HG02943 (cell line): ENCODE measurements at regions not wholly inside any gene's neighbourhood (a gene's known extent, or its start where the extent isn't known, plus 50 kb on each side); places are given as distances from the start of the nearest gene placed in this dataset.

Source experiments
- ATAC-seq: cut with Tn5 transposase; IDR thresholded peaks from one replicate; pipeline ENCODE4 v1.9.1; 2021; ENCODE audit warnings: mild to moderate bottlenecking, low read depth, moderate library complexity; ENCODE audit not compliant: unreplicated experiment

DNA sequence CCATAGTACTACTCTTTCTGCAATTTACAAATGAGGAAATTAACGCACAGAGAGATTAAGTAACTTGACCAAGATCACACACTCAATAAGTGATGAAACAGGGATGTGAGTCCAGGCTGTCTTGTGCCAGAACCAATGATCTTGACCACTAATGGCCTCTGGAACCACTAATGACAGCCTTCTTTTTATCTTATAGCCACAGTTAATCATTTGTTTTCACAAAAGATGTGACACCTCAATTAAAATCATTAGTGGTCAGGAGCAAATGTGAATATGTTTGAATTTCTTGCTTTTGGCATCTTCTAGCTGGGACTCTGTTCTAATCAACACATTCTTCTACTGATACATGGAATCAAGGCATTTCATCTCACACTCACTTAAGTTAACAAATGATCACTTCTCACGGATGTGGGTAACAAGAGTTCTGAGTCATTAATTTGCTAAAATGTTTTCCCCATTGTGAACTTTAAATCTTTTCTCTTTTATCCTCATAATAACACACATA is 102.7 kb upstream of the CD180 start:
- ATAC-seq, result no peak

DNA sequence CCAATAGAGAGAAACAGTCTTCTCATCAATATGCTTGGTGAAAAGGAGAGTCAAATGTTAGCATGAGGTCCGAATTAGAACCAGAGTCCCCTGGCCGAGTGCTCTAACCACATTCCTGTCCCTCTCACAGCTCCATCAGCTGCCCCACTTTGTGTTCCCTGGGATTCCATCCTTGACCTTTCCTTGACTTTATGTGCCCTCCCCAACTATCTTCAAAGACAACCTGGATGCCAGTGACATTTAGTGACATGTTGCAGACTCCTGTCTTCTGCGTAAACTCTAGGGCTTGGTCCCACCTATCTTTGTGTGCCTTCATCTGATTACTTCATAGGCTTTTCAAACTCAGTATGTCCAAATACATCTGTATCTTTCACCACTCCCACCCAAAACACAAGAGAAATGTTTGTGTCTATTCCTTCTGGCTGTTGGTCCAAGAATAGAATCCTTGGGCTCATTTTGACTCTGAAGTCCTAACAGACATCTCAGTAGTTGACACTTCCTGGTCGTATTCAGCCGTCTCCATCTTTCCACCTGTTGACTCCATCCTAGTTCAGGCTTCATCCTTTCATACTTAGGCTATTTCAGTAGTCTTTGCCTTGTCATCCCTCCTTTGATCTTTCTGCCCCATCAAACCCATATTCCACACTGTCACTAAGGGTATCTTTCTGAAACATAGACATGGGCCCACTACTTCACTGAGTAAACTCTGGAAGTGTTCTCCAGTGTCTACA is 101.4 kb upstream of the CD180 start:
- ATAC-seq, result no peak

DNA sequence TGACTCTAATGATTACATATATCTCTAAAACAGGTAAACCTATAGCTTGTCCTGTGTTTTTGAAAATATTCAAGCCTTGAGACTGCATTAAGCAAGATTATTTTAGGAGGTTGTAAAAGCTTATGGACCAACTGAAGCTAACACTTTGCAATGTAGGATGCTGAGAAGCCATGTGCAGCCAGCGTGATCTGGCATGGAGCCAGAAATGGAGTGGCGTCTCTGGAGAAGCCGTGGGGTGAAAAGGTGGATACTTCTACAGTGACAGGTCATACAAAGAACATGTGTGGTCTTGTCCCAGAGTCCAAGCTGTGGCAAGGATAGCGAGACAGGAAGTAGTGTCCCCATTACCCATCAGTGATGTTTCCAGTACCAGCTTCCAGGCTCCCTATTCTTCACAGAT is 100.8 kb upstream of the CD180 start:
- no peak for ATAC-seq

DNA sequence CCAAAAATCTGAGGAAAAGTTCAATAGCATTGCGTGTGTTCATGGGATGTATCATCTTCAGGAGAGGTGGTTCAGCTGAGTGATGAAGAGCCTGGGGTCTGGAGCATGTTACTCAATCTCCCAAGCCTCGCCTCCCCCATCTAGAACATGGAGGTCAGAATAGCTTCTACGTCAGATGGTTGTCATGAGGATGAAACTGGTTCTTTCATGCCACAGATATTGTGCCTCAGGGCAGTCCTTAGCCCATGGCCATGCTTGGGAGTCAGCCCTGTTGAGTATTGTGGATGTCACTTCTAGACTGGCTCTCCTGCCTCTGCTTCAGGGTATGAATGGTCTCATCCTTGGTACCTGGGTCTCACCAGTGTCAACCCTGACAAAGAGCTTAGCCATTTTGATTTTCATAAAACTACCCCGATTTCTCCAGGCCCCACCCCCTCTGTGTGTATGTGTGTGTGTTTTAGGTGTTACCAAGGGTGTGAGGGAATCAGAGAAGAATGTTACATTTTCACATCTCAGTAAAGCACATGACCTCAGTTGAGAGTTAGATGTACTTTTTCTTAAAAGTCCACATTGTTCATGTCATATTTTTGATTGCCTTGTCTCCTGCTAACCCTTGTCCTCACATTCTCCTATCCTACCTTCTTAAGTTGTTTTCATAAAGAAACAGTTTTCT is 97.8 kb upstream of the CD180 start:
- ATAC-seq, result no peak

DNA sequence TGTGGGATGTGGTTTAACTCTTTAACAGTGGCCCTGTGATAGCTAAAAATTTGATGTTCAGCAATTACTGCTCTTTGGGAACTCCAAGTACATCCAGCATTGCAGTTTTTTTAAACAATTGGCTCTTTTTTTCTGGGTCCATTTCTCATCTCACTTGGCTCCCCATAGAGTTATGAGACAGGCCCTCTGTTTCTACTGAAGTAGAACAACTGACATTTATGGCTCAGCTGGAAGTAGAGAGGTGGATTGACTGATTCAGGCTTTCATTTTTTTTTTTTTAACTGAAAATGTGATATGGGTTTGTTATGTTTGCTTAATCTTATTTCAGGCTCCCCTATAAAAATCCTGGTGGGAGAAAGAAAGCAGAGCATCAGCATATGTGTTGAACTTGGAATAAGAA is 96.6 kb upstream of the CD180 start:
- ATAC-seq, result no peak

DNA sequence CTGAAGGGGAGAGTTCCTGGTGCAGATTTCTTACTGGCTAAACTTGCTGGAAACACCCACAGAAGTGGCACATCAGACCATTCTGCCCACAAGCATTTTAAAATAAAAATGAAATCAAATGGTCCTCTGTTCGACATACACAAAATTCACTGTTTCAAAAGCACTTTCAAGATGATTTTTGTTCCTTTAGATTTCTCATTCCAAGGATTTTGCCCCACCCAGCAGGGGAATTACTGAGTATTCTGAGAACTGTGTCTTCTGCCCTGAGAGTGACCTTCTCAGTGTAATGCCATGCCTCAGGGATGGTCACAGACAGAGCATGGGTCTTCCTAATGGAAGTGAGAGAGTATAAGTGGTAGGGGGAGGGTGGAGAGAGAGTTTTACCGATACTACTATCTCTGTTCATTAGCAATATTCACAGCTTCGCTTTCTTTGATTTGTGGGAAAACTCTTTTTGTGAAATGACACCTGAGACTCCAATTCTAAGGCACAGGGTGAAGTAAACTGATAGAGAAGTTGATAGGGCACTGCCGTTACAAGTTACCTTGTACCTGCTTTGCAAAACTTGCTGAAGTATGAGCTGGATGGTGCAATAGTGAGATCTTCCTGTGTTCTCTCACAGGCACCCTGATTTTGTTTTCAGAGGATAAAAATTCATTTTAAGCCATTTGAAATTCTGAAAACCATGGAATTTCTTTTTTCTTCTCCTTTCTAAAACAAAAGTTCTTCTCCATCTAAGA is 95.8 kb upstream of the CD180 start:
- no peak for ATAC-seq

DNA sequence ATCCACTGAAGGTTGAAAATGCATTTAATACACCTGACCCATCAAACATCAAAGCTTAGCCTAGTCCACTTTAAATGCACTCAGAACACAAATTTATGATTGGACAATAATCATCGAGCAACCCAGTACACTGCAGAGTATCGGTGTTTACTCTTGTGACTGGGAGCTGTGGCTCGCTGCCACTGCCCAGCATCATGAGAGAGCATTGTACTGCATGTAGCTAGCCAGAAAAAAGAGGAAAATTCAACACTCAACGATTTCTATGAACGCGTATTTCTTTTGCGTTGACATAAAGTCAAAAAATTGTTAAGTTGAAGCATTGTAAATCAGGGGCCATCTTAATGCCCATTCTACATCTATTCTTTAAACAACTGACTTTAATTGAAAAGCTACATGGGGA is 95.1 kb upstream of the CD180 start:
- ATAC-seq, result no peak

DNA sequence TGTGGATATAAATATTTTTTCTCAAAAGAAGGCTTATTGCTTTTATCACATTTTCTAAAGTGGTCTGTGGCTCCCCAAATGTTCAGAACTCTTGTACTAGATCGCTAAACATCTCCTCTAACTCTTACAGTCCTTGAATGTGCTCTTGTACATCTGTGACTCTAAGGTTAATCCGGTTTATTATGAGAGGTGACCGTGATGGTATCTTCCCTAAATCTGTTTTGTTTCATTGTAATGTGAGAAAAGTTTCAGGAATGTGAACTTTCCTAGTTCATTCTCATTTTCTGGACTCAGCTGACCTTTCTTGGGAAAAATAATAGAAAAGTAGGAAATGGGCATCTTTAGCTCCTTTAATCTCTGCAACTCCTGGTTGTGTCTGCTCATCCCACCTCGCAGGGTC is 94.5 kb upstream of the CD180 start:
- no peak for ATAC-seq

DNA sequence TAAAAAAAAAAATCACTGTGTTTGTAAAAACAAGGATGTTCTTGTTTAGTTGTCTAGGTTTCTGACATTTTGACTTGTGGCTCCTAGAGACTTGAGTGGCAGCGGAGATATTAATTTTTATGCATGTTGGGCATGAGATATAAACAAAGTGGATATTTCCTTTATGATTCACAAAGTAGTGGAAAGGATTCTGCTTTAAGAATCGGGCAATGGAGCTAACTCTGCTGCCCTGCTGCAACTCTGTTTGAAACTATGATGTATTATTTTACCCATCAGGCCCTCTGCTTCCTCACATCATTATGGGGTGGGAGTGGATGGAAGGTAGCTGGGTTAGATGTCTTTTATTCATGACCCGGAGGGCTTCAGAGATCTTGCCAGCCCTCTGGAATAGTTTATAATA is 94.1 kb upstream of the CD180 start:
- ATAC-seq, result no peak

DNA sequence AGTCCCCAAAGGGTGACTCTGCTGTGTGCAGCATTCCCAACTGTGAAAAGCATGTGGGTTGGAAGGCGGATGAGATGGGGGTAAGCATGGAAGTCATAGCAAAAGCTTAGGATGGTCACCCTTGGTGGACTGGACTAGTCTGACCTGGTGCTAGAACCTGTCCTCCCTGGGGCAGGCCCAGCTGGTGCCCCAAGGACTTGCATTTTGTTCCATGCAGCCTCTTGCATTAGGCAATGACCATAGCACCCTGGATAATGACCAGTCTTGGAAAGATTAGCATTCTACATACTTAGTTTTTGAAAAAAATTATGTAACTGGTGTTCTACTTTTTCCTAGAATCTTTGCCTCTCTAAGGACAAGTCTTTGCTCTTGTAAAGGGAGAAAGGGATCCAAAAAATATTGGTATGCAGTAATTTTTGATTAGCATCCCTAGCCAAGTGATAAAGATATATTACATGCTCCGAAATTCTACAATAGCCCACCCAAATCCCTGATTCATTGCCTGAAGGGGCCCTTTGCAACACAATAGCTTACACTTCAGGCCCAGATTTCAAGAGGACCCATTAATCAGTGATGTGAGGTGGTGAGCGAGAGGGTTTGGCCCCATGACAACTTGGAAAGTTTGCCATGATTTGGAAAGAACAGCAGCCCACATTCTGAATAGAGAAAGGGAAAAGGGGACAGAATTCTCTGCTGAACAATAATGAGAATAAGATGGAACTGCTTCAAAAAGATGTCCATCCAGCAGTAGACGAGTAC is 93.3 kb upstream of the CD180 start:
- no peak for ATAC-seq

DNA sequence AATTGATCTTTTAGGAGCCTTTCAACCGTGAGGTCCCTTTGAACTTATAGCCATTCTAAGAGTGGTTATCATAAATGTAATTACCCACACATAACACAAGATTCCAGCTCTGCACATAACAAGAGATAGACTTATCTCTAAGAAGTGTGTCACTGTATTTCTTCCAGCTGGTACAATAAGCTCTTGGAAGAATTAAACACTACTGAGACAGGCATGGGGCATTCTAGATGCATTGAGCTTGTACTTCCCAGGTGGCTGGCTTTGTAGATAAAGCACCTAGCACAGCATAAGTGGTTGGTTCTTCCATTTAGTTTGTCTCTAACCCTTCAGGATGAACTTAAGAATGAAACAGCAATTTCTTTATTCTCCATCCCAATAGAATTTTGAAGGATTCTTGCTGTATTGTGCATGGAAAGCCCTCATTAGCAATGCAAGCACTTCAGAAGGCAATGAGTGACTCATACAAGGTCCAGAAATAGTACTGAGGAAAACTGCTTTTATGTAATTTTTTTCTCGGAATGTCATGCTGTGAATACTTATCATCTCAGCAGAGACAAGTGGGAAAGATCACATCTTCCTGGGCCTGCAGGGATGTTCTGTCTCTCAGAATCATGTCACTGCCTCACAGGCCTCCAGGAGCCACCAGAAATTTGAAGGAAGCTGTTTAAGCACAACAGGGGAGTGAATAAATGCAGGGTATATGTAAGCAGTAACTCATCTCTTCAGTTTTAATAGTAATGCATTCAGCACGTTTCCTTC is 91.1 kb upstream of the CD180 start:
- no peak for ATAC-seq

DNA sequence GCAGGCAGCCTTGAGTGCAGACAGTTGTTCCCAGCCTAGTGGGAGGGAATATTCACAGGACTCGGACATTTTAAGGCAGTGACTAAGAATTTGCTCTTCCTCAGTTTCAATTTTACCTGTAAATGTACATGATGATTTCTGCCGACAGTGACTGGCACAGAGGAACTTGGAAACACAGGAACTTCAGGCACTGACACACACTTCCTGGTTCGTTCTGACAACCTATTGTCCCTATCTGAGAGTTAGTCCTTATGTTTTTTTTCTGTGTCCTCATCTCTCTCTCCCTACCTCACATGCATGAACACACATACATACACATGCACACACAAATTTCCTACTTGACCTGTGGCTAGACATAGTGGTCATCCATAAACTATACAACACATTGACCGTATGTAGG is 89.4 kb upstream of the CD180 start:
- ATAC-seq, result no peak

DNA sequence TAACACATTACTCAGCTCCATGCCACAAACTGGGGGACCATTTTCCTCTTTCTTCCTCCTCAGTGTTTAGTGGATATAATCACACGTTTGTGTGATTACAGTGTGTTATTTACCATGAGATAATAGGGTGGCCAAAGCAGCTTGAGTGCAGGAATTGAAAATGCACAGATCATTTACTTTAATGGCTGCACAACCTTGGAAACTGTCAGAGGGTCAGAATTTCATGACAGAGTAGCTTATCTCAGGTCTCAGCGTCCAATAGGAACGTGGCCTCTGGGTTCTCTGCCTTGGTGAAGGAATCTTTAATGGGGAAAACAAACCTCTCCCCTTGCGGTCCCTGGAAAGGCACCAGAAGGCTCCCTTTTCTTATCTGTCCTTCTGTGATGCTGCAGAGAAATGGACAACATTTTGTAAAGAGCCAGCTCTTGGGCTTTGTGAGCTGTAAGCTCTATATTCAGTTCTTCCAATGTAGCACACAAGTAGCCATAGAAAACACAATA is 87.4 kb upstream of the CD180 start:
- ATAC-seq, result no peak

DNA sequence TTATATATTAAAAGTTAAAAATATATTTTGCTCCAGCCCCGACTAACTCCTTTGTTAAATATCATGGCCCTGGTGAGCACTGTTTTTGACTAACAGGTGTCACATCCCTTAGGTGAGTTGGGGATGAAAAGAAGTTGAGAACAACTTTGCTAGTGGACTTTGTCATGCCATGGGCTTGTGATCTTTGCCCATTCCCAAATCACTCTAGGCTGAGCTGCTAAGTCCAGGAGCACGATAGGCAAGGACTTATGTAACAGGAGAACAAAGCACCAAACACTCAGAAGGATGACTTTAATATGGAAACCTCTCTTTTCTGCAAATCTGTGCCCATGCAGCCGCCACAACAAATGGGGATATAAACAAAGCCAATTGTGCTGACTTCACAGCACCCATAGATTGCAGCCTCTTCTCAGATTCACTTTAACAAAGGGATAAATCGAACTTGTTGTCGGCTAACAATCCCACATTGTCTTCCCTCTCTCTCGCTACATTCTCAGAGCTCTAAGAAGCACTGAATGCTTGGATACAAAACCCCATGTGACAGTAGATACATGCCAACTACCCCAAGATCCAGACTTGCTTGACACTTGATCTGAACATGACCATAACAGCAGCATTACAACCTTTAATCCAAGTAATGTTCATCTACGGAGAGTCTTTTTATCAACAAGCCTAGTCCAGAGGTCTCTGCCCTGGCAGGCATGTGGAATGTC is 86.8 kb upstream of the CD180 start:
- no peak for ATAC-seq

DNA sequence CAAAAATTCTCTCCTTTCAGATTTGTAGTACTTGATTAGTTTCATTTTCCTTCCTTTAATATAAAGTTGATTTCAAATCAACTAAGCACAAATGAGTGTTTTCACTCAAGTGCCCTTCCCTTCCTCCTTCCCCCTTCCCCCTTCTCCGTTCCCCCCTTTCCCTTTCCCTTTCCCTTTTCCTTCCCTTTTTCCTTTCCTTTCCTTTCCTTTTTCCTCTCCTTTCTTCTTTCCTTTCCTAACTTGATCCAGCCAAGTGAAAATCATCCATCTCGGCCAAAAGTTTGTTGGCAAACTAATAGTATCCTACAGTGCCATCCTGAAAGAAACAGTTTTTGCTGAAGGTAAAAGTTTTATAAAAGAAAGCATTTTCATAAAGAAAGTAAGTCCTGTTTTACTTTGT is 85.3 kb upstream of the CD180 start:
- ATAC-seq, result no peak

DNA sequence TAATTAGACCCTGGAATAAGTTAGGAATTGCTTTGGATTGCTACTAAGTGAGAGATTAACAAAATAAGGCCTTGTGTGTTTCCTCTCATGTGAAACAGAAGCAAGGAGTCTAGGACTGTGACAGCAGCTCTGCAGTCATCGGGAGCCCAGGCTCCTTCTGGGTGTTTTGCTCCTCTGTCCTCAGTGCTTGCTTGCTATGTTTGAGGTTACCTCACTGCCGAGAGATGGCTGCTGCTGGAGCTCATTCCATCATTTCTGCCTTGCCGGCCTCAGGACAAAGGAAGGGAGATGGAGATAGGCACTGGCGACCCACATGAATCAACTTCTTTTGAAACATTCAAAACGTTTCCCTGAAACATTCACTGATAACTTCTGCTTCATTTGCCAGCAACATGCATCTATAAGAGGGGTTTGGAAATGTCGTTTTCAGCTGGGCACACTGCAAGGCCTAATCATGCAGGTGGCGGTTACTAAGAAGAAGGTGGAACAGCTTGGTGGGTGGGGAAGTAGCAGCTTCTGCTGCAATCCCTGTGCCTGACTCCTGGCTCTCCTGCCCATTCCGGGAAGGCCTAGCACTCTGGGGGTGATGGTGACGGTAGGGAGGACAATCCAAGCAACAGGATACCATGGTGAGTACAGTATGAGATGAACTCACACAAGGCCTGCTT is 77.2 kb upstream of the CD180 start:
- ATAC-seq, result no peak

DNA sequence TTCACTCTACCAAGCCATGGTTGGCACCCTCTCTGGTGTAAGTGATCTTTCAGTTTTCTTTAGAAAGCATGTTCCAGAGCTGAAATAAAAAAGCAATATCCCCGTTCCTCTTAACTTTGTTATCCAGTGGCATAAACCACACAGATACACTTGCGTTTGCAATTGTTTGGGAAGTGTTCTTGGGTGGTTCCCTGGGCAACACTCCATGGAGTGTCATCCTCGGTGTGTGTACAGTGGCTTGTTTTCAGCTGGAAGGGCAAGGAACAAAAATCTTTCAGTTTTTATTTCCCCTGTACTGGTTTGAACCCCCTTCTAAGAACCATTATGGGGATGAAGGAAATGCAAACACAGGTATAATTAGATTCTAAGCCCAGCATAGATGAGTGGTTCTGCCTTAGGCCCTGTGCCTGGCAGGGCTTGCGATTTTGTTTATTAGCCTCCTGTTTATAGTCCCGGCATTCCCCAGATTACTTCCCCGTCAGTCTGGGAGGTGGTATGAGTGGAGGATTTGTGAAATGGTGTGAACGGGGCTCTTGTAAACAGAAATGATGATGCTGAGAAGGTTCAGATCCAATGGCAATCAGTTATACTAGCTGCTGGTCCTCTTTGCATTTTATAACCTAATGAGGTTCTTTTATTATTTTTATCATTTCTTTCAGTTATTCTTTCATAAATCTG is 76.0 kb upstream of the CD180 start:
- no peak for ATAC-seq
